Smooth muscle cell (in vitro differentiated cells): ENCODE measurements at regions not wholly inside any gene's neighbourhood (a gene's known extent, or its start where the extent isn't known, plus 50 kb on each side); places are given as distances from the start of the nearest gene placed in this dataset.

Experiments
- DNase-seq: peaks from one replicate; lab custom pipeline; 2025; ENCODE audit not compliant: unreplicated experiment; lab: John Stamatoyannopoulos, UW
- H2AFZ ChIP-seq: fragments of 200-600 bp; sonication (generic); 2 replicates; pipeline ENCODE4 v1.6.0; 2016; ENCODE audit warnings: antibody characterized with exemption, low read depth, mild to moderate bottlenecking
- H3F3A ChIP-seq: fragments of 200-600 bp; sonication (generic); 2 replicates; pipeline ENCODE4 v1.6.0; 2017; ENCODE audit warnings: antibody characterized with exemption, low read depth
- H3K27ac ChIP-seq: fragments of 200-600 bp; sonication (generic); 2 replicates; pipeline ENCODE4 v1.5.1; 2016; ENCODE audit warnings: low read depth, mild to moderate bottlenecking
- H3K27me3 ChIP-seq: fragments of 200-600 bp; sonication (generic); 2 replicates; pipeline ENCODE4 v1.6.1; 2016; ENCODE audit warnings: low read depth, mild to moderate bottlenecking
- H3K36me3 ChIP-seq: fragments of 200-600 bp; sonication (generic); 2 replicates; pipeline ENCODE4 v1.5.1; 2016; ENCODE audit warnings: low read depth
- H3K4me1 ChIP-seq: fragments of 200-600 bp; sonication (generic); 2 replicates; pipeline ENCODE4 v1.5.1; 2016; ENCODE audit warnings: low read depth
- H3K4me2 ChIP-seq: fragments of 200-600 bp; sonication (generic); 2 replicates; pipeline ENCODE4 v1.6.0; 2016; ENCODE audit warnings: mild to moderate bottlenecking
- H3K4me3 ChIP-seq: fragments of 200-600 bp; sonication (generic); 2 replicates; pipeline ENCODE4 v1.5.1; 2016; ENCODE audit warnings: mild to moderate bottlenecking
- H3K79me2 ChIP-seq: fragments of 200-600 bp; sonication (generic); 2 replicates; pipeline ENCODE4 v1.6.0; 2016; ENCODE audit warnings: low read depth, mild to moderate bottlenecking
- H3K9ac ChIP-seq: fragments of 200-600 bp; sonication (generic); 2 replicates; pipeline ENCODE4 v1.6.0; 2016; ENCODE audit warnings: low read depth
- H3K9me3 ChIP-seq: fragments of 200-600 bp; sonication (generic); replicated peaks from 2 replicates; pipeline ENCODE4 v1.5.1; 2016; ENCODE audit warnings: low read depth
- H4K20me1 ChIP-seq: fragments of 200-600 bp; sonication (generic); 2 replicates; pipeline ENCODE4 v1.6.0; 2016; ENCODE audit warnings: low read depth
- CTCF ChIP-seq: fragments of 200-600 bp; sonication (generic); IDR thresholded peaks from 2 replicates; pipeline ENCODE4 v1.5.1; 2017; ENCODE audit warnings: borderline replicate concordance, mild to moderate bottlenecking, antibody characterized with exemption; ENCODE audit not compliant: insufficient read depth, poor library complexity, severe bottlenecking
- WGBS: methylation state at CpG from one replicate; pipeline ENCODE4 v1.1.7; 2016; ENCODE audit warnings: low lambda C conversion rate; 5-methylcytosine and 5-hydroxymethylcytosine counted together

- H2AFZ ChIP-seq, result no peak overlapping the region
- TF ChIP-seq CTCF, result no peak
- H3K9me3 ChIP-seq, result no peaks in the 10 kb centered on the region
- peaks cover 33% of the 10 kb centered on the region for H3K4me1 ChIP-seq
- H3F3A ChIP-seq, result peaks cover 10% of the 10 kb centered on the region
- no peak overlapping the region for H3K9ac ChIP-seq
- no peaks in the 10 kb centered on the region for H4K20me1 ChIP-seq
- no peaks in the 10 kb centered on the region for H3K36me3 ChIP-seq
- peak overlapping the region; percentile 17 for H3K4me2 ChIP-seq
- DNase-seq, result no peak
- WGBS, result 70% methylated on average over 10 of the region's 10 CpGs
- H3K27me3 ChIP-seq, result no peaks in the 10 kb centered on the region
- H3K4me3 ChIP-seq, result no peak overlapping the region
- no peaks in the 10 kb centered on the region for H3K79me2 ChIP-seq
- no peak overlapping the region for H3K27ac ChIP-seq
These were observed 258.8 kb downstream of the RPS24 start for GRCh38 chr10:78292250-78292981.

- peaks cover 10% of the 10 kb centered on the region for H3F3A ChIP-seq
- DNase-seq, result no peak
- no peaks in the 10 kb centered on the region for H4K20me1 ChIP-seq
- H3K27me3 ChIP-seq, result no peaks in the 10 kb centered on the region
- TF ChIP-seq CTCF, result no peak
- no peak overlapping the region for H3K27ac ChIP-seq
- no peaks in the 10 kb centered on the region for H3K36me3 ChIP-seq
- H3K9me3 ChIP-seq, result no peaks in the 10 kb centered on the region
- H3K4me1 ChIP-seq, result peaks cover 33% of the 10 kb centered on the region
- no peak overlapping the region for H3K9ac ChIP-seq
- no peak overlapping the region for H3K4me3 ChIP-seq
- peak overlapping the region; percentile 51 for H3K4me2 ChIP-seq
- no peak overlapping the region for H2AFZ ChIP-seq
- H3K79me2 ChIP-seq, result no peaks in the 10 kb centered on the region
- WGBS, result 24% methylated on average over 11 of the region's 11 CpGs
These were observed 259.6 kb downstream of the RPS24 start for GRCh38 chr10:78292982-78293865.

- DNase-seq, result no peak
- Histone ChIP-seq H3K4me1 (peaks cover 33% of the 10 kb centered on the region), H3F3A (peaks cover 10% of the 10 kb centered on the region), H3K9ac (no peak overlapping the region), H2AFZ (peak overlapping the region; percentile 34), H4K20me1 (no peaks in the 10 kb centered on the region), H3K9me3 (no peaks in the 10 kb centered on the region), H3K36me3 (no peaks in the 10 kb centered on the region), H3K4me3 (no peak overlapping the region), H3K27ac (no peak overlapping the region), H3K27me3 (no peaks in the 10 kb centered on the region), H3K79me2 (no peaks in the 10 kb centered on the region), H3K4me2 (no peak overlapping the region)
- 84% methylated on average over 7 of the region's 7 CpGs for WGBS
- no peak for TF ChIP-seq CTCF
These were observed 261.6 kb downstream of the RPS24 start for GRCh38 chr10:78295242-78295641.
